CD14-positive monocyte (primary cell): ENCODE measurements at regions not wholly inside any gene's neighbourhood (a gene's known extent, or its start where the extent isn't known, plus 50 kb on each side); places are given as distances from the start of the nearest gene placed in this dataset.
A peak's percentile ranks its signal among the peaks of the same experiment; 100 is the strongest.

Experiments used
- DNase-seq, 3 donors: peaks; one replicate each; pipeline ENCODE4 v3.0.0-alpha.2; 2011 to 2022
- H2AFZ ChIP-seq: 2 replicates; pipeline ENCODE4 v1.6.0; 2012; ENCODE audit warnings: mild to moderate bottlenecking, low read depth, low read length, inconsistent platforms; ENCODE audit not compliant: insufficient read depth, poor library complexity, severe bottlenecking
- H3K27ac ChIP-seq, 2 donors: 1 replicate in 1 of 2; 2 replicates in 1 of 2; pipeline ENCODE4 v1.5.1; 2012 to 2013; ENCODE audit warnings: low read length in 2 of 2, control low read depth in 1 of 2, inconsistent platforms in 1 of 2, low read depth in 1 of 2, mild to moderate bottlenecking in 1 of 2
- H3K27me3 ChIP-seq, 2 donors: one replicate each; pipeline versions ENCODE4 v1.6.0 to v1.6.1; 2011 to 2013; ENCODE audit warnings: low read length in 2 of 2; ENCODE audit not compliant: control insufficient read depth in 2 of 2, insufficient read depth in 2 of 2
- H3K36me3 ChIP-seq, 2 donors: replicated peaks in 1 of 2; 1 replicate in 1 of 2; 2 replicates in 1 of 2; pipeline versions ENCODE4 v1.5.1 to v1.6.1; 2012 to 2013; ENCODE audit warnings: low read length in 2 of 2, control low read depth in 1 of 2, inconsistent platforms in 1 of 2, mild to moderate bottlenecking in 1 of 2; ENCODE audit not compliant: insufficient read depth in 2 of 2, control insufficient read depth in 1 of 2
- H3K4me1 ChIP-seq, 2 donors: 1 replicate in 1 of 2; 2 replicates in 1 of 2; pipeline versions ENCODE4 v1.5.1 to v1.6.1; 2012 to 2013; ENCODE audit warnings: low read length in 2 of 2, control low read depth in 1 of 2, inconsistent platforms in 1 of 2, mild to moderate bottlenecking in 1 of 2, moderate library complexity in 1 of 2; ENCODE audit not compliant: insufficient read depth in 2 of 2, control insufficient read depth in 1 of 2
- H3K4me2 ChIP-seq: replicated peaks from 2 replicates; pipeline ENCODE3; 2012; ENCODE audit warnings: low read length, moderate library complexity, mild to moderate bottlenecking; ENCODE audit not compliant: poor library complexity, severe bottlenecking; ENCODE audit errors: extremely low read depth
- H3K4me3 ChIP-seq, 3 experiments: fragments of 200-600 bp in 1 of 3; sonication (generic) in 1 of 3; replicated peaks in 1 of 3; 1 replicate in 2 of 3; 2 replicates in 1 of 3; pipeline ENCODE4 v1.5.1; 2011 to 2013; ENCODE audit warnings: low read length in 3 of 3, mild to moderate bottlenecking in 3 of 3, control low read depth in 2 of 3, low read depth in 2 of 3, inconsistent platforms in 1 of 3, moderate library complexity in 1 of 3
- H3K79me2 ChIP-seq: 2 replicates; pipeline ENCODE4 v1.6.0; 2012; ENCODE audit warnings: mild to moderate bottlenecking, control low read depth, inconsistent platforms, low read length, moderate library complexity; ENCODE audit not compliant: insufficient read depth
- H3K9ac ChIP-seq: 2 replicates; pipeline ENCODE4 v1.6.0; 2017; ENCODE audit warnings: low read length, mild to moderate bottlenecking; ENCODE audit not compliant: insufficient read depth, poor library complexity, severe bottlenecking
- H3K9me3 ChIP-seq, 2 donors: replicated peaks in 1 of 2; 1 replicate in 1 of 2; 2 replicates in 1 of 2; pipeline versions ENCODE4 v1.5.1 to v1.6.1; 2012 to 2013; ENCODE audit warnings: low read length in 2 of 2, control low read depth in 1 of 2; ENCODE audit not compliant: control insufficient read depth in 1 of 2, insufficient read depth in 1 of 2
- H4K20me1 ChIP-seq: 2 replicates; pipeline ENCODE4 v1.6.0; 2012; ENCODE audit warnings: mild to moderate bottlenecking, low read length, control low read depth, moderate library complexity; ENCODE audit not compliant: insufficient read depth
- H3K27ac Mint-ChIP-seq, 7 donors: one replicate each; pipeline ENCODE4 v1.8.0; 2020; ENCODE audit warnings: mild to moderate bottlenecking in 7 of 7, mixed read lengths in 7 of 7, moderate library complexity in 6 of 7, inconsistent platforms in 2 of 7
- H3K27me3 Mint-ChIP-seq, 3 donors: one replicate each; pipeline ENCODE4 v1.8.0; 2021 to 2022; ENCODE audit warnings: low read depth in 3 of 3, mild to moderate bottlenecking in 3 of 3, mixed read lengths in 3 of 3, moderate library complexity in 3 of 3, inconsistent platforms in 1 of 3
- H3K36me3 Mint-ChIP-seq, 2 donors: one replicate each; pipeline ENCODE4 v1.8.0; 2020; ENCODE audit warnings: mixed read lengths in 2 of 2, inconsistent platforms in 1 of 2, mild to moderate bottlenecking in 1 of 2
- H3K4me1 Mint-ChIP-seq: one replicate; pipeline ENCODE4 v1.8.0; 2020; ENCODE audit warnings: mild to moderate bottlenecking, mixed read lengths
- H3K4me3 Mint-ChIP-seq, 2 donors: one replicate each; pipeline ENCODE4 v1.8.0; 2020; ENCODE audit warnings: mild to moderate bottlenecking in 2 of 2, mixed read lengths in 2 of 2, moderate library complexity in 1 of 2
- H3K9me3 Mint-ChIP-seq, 7 donors: one replicate each; pipeline ENCODE4 v1.8.0; 2020 to 2022; ENCODE audit warnings: mixed read lengths in 7 of 7, mild to moderate bottlenecking in 6 of 7, moderate library complexity in 6 of 7, inconsistent platforms in 2 of 7
- CTCF ChIP-seq: fragments of 200-600 bp; IDR thresholded peaks from one replicate; pipeline ENCODE4 v1.8.0; 2022; ENCODE audit warnings: antibody characterized with exemption, mild to moderate bottlenecking
- WGBS: methylation state at CpG from one replicate; pipeline ENCODE4 v1.1.5; 2013; ENCODE audit warnings: missing lambda C conversion rate; ENCODE audit not compliant: insufficient coverage; 5-methylcytosine and 5-hydroxymethylcytosine counted together
- intact Hi-C, 2 donors: fragments of 100-400 bp; cut with micrococcal nuclease; formaldehyde crosslinking; loops; one replicate each; pipeline versions ENCODE4 v1.15.0 to v1.15.1; 2023

- H3K9me3 ChIP-seq, result no peaks in the 10 kb centered on the region
- no peak for TF ChIP-seq CTCF
- Mint-ChIP-seq H3K36me3 (no peaks in the 10 kb centered on the region), H3K27ac (no peak overlapping the region), H3K4me1 (peaks cover 8% of the 10 kb centered on the region), H3K4me3 (no peak overlapping the region), H3K9me3 (no peaks in the 10 kb centered on the region), H3K27me3 (peaks cover 0 to 2% (median 0%) of the 10 kb centered on the region in 3 donors)
- H4K20me1 ChIP-seq, result no peaks in the 10 kb centered on the region
- H3K4me1 ChIP-seq, result peaks cover 0 to 7% of the 10 kb centered on the region in 2 donors
- H3K4me2 ChIP-seq, result no peak overlapping the region
- H2AFZ ChIP-seq, result no peak overlapping the region
- no peaks in the 10 kb centered on the region for H3K36me3 ChIP-seq
- no peaks in the 10 kb centered on the region for H3K79me2 ChIP-seq
- WGBS, result no CpG with 5 or more reads among the region's 2 CpGs
- intact Hi-C loops, result no loop called here
- H3K27me3 ChIP-seq, result no peaks in the 10 kb centered on the region
- H3K4me3 ChIP-seq, result no peak overlapping the region
- H3K9ac ChIP-seq, result no peak overlapping the region
- H3K27ac ChIP-seq, result no peak overlapping the region
- DNase-seq, result peak in 1 of 3 donors; percentile 7
These were observed 358.1 kb downstream of the CRPPA start for GRCh38 chr7:16063221-16063620.

GRCh38 chr7:16062269-16062668 is 359.1 kb downstream of the CRPPA start:
- Histone ChIP-seq H3K36me3 (no peaks in the 10 kb centered on the region), H3K27me3 (no peaks in the 10 kb centered on the region), H3K4me3 (no peak overlapping the region), H2AFZ (no peak overlapping the region), H4K20me1 (no peaks in the 10 kb centered on the region), H3K9me3 (no peaks in the 10 kb centered on the region), H3K79me2 (no peaks in the 10 kb centered on the region), H3K4me1 (peaks cover 0 to 6% of the 10 kb centered on the region in 2 donors), H3K27ac (no peak overlapping the region), H3K4me2 (no peak overlapping the region), H3K9ac (no peak overlapping the region)
- Mint-ChIP-seq H3K4me3 (no peak overlapping the region), H3K27me3 (peaks cover 0 to 2% (median 0%) of the 10 kb centered on the region in 3 donors), H3K4me1 (peaks cover 6% of the 10 kb centered on the region), H3K9me3 (no peaks in the 10 kb centered on the region), H3K36me3 (no peaks in the 10 kb centered on the region), H3K27ac (no peak overlapping the region)
- no CpG with 5 or more reads among the region's 1 CpG for WGBS
- intact Hi-C loops, result no loop called here
- no peak for DNase-seq
- no peak for TF ChIP-seq CTCF
